Stimulated activated CD4-positive, alpha-beta T cell treated with anti-CD3 and anti-CD28 coated beads, Interleukin-12 subunit alpha, Interleukin-12 subunit beta, amount 100 ng/mL, for 4 hours (primary cell): ENCODE measurements at regions not wholly inside any gene's neighbourhood (a gene's known extent, or its start where the extent isn't known, plus 50 kb on each side); places are given as distances from the start of the nearest gene placed in this dataset.

Experiments used
- DNase-seq: peaks from one replicate; pipeline ENCODE4 v3.0.0-alpha.2; 2020

- no peak for DNase-seq
Measured at GRCh38 chr2:64859312-64860212, 129.6 kb upstream of the SLC1A4 start.

- DNase-seq = no peak
Measured at GRCh38 chr2:64860276-64860885, 128.8 kb upstream of the SLC1A4 start.

GRCh38 chr2:64860936-64861335 lies 128.3 kb upstream of the SLC1A4 start:
- no peak for DNase-seq

GRCh38 chr2:64861452-64862397 lies 127.5 kb upstream of the SLC1A4 start:
- DNase-seq = no peak

GRCh38 chr2:64862623-64863022 lies 126.6 kb upstream of the SLC1A4 start:
- DNase-seq = no peak

GRCh38 chr2:64863097-64863820 lies 125.9 kb upstream of the SLC1A4 start:
- no peak for DNase-seq

GRCh38 chr2:64865073-64865830 lies 123.9 kb upstream of the SLC1A4 start:
- peak; percentile 49 for DNase-seq

GRCh38 chr2:64865831-64866345 lies 123.3 kb upstream of the SLC1A4 start:
- DNase-seq = no peak

GRCh38 chr2:64866797-64867196 lies 122.4 kb upstream of the SLC1A4 start:
- DNase-seq = no peak

- no peak for DNase-seq
Measured at GRCh38 chr2:64867253-64867996, 121.8 kb upstream of the SLC1A4 start.

GRCh38 chr2:64869126-64869525 lies 120.1 kb upstream of the SLC1A4 start:
- DNase-seq = no peak

GRCh38 chr2:64873472-64873924 lies 115.7 kb upstream of the SLC1A4 start:
- peak; percentile 74 for DNase-seq

GRCh38 chr2:64874593-64874992 lies 114.6 kb upstream of the SLC1A4 start:
- DNase-seq = no peak

- DNase-seq = no peak
Measured at GRCh38 chr2:64875368-64875767, 113.8 kb upstream of the SLC1A4 start.

- DNase-seq = no peak
Measured at GRCh38 chr2:64876137-64876647, 113.0 kb upstream of the SLC1A4 start.

- no peak for DNase-seq
Measured at GRCh38 chr2:64879745-64880144, 109.5 kb upstream of the SLC1A4 start.

- DNase-seq = no peak
Measured at GRCh38 chr2:64880193-64880951, 108.8 kb upstream of the SLC1A4 start.

GRCh38 chr2:64881037-64881492 lies 108.1 kb upstream of the SLC1A4 start:
- no peak for DNase-seq

GRCh38 chr2:64887565-64887964 lies 101.6 kb upstream of the SLC1A4 start:
- no peak for DNase-seq
